GM12891 (cell line): ENCODE measurements at regions not wholly inside any gene's neighbourhood (a gene's known extent, or its start where the extent isn't known, plus 50 kb on each side); places are given as distances from the start of the nearest gene placed in this dataset.

Experiments
- PAX5 ChIP-seq: IDR thresholded peaks from 2 replicates; pipeline ENCODE4 v1.6.1; 2011; ENCODE audit warnings: low read length, moderate library complexity, mild to moderate bottlenecking; ENCODE audit not compliant: insufficient read depth, severe bottlenecking
- POLR2A ChIP-seq: IDR thresholded peaks from 2 replicates; pipeline ENCODE4 v1.6.1; 2011; ENCODE audit warnings: low read depth, low read length, control low read depth
- POLR2AphosphoS5 ChIP-seq: IDR thresholded peaks from 2 replicates; pipeline ENCODE4 v1.6.1; 2011; ENCODE audit warnings: low read depth, low read length, control low read depth
- POU2F2 ChIP-seq: IDR thresholded peaks from 2 replicates; pipeline ENCODE4 v1.6.1; 2011; ENCODE audit warnings: low read depth, mild to moderate bottlenecking, control low read depth, low read length, moderate library complexity
- TAF1 ChIP-seq: IDR thresholded peaks from 2 replicates; pipeline ENCODE4 v1.6.1; 2011; ENCODE audit warnings: low read depth, low read length, control low read depth

GRCh38 chr4:12360391-12360790 is 931.7 kb upstream of the HS3ST1 start:
- no peak for TF ChIP-seq POLR2AphosphoS5
- no peak for TF ChIP-seq PAX5
- TF ChIP-seq POLR2A: no peak
- no peak for TF ChIP-seq TAF1
- no peak for TF ChIP-seq POU2F2
